Left kidney (tissue), 1 donor: ENCODE measurements at regions not wholly inside any gene's neighbourhood (a gene's known extent, or its start where the extent isn't known, plus 50 kb on each side); places are given as distances from the start of the nearest gene placed in this dataset.
A peak's percentile ranks its signal among the peaks of the same experiment; 100 is the strongest.

ENCODE experiments used
- DNase-seq: peaks from one replicate; pipeline ENCODE4 v3.0.0-alpha.2; 2013

DNA sequence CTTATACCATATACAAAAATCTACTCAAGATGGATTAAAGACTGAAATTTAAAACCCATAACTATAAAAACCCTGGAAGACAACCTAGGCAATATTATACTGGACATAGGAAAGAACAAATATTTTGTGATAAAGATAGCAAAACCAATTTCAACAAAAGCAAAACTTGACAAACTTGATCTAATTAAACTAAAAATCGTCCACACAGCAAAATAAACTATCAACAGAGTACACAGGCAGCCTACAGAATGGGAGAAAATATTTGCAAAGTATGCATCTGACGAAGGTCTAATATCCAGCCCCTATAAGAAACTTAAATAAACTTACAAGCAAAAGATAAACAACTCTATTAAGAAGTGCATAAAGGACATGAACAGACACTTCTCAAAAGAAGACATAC is 240.1 kb downstream of the HGF start:
- no peak for DNase-seq

GRCh38 chr7:81527651-81528050 is 242.2 kb downstream of the HGF start:
- no peak for DNase-seq

DNA sequence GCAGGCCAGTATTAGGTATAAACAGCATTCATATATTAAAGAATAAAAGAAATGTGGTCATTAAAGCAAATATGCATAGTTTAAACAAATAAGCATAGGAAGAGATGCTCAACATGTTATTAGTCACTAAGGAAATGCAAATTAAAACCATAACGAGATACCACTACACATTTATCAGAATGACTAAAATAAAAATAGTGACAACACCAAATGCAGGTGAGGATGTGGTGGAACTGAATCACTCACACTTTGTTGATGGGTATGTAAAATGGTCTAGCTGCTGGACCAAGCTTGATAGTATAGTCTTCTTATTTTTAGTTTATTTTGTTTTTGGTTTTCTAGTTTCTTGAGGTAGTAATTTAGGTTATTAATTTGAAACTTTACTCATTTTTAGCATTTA is 242.9 kb downstream of the HGF start:
- no peak for DNase-seq

GRCh38 chr7:81525841-81526240 is 244.0 kb downstream of the HGF start:
- no peak for DNase-seq

DNA sequence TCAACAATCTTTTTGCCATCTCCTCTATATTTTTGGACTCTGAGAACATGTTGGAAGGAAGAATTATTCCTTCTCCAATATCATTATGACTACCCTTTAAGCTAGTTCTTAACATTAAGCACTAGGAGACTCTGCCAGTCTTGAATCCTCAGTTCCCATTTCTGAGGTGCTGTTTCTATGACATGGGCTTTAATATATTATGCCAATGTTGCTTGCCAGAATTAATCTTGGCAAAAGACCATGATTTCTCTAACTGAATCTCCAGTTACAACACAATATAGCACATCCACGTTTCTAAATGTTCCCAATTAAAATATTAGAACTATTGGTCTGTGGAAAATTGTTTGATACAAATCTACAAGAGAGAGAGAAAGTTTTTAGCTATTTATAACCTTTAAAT is 250.0 kb downstream of the HGF start:
- DNase-seq = no peak

DNA sequence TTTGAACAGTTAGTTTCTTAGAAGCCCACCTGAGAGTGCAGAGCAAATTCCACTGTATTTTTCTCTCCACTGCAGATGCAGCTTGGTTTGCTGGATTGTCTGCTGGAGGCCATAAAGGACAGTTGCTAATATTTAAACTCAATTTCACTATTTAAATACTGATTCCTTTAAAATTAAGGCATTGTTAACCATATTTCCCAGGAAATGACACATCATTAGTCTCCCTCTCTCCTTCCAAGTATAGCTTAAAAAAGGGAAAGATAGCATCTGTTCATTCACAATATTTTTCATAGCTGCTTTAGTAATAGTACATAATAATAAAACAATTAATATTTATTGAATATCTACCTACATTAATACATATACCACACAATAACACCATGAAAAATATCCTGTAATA is 252.9 kb downstream of the HGF start:
- DNase-seq = no peak

- DNase-seq = no peak
Measured at GRCh38 chr7:81515009-81515408, 254.8 kb downstream of the HGF start.

DNA sequence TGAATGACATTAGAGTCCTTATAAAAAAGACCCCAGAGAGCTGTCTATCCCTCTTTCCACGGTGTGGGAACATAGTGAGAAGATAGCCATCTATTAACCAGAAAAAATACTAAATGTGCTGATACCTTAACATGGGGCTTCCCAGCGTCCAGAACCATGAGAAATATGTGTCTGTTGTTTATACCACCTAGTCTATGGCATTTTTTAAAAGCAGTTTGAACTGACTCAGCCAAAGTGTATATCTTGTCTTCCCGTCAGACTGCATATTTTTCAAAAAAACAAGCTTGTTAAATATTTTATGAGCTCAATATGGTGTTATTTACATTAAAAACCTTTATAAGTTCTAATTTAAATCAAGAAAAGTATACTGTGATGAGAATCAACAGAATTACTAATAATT is 255.3 kb downstream of the HGF start:
- DNase-seq = no peak

DNA sequence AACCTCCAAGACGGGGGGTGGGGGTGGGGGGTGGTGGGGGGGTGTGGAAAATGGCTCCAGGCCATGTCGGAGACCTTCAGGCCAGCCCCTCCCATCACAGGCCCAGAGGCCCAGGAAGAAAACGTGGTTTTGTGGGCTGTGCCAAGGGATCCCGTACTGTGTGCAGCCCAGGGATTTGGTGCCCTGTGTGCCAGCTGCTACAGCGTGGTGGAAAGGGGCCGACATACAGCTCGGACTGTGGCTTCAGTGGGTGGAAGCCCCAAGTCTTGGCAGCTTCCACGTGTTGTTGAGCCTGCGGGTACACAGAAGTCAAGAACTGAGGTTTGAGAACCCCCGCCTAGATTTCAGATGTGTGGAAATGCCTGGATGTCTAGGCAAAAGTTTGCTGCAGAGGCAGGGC is 259.7 kb downstream of the HGF start:
- DNase-seq = no peak

DNA sequence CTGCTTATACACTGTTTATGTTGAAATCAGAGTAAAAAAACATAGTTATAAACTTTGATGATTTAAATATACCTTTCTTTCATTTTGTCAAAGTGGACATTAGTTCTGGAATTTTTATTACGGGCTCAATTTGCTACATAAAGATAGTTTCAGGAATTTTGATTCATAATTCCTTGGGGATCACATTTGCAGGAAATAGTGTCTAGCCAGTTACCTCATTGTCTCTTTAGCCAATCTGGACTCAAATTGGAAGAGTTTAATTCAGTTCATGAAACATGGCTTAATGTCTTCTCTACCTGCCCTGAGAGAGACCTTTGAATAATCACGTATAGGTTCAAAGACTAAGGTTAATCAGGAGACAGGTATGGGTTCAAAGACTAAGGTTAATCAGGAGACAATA is 262.6 kb downstream of the HGF start:
- no peak for DNase-seq

- no peak for DNase-seq
Measured at GRCh38 chr7:81506609-81507008, 263.2 kb downstream of the HGF start.

- no peak for DNase-seq
Measured at GRCh38 chr7:81503771-81504170, 266.1 kb downstream of the HGF start.

- no peak for DNase-seq
Measured at GRCh38 chr7:81503336-81503735, 266.5 kb downstream of the HGF start.

DNA sequence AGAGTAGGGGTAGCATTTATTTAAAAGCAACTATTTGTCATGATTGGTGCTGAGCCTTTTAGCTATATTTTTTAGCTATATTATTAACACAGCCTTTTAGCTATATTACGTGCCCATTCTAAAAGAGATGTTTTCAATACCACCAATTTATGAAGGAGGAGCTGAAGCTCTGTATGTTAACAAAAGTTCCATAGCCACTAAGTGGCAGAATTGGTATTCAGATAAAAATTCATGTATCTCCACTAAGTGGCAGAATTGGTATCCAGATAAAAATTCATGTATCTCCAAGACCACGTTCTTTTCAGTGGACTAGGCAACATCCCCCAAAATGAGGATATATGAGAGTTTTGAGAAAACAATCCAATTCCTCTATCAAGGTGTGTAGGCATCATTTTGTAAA is 268.6 kb downstream of the HGF start:
- DNase-seq = peak; percentile 15

DNA sequence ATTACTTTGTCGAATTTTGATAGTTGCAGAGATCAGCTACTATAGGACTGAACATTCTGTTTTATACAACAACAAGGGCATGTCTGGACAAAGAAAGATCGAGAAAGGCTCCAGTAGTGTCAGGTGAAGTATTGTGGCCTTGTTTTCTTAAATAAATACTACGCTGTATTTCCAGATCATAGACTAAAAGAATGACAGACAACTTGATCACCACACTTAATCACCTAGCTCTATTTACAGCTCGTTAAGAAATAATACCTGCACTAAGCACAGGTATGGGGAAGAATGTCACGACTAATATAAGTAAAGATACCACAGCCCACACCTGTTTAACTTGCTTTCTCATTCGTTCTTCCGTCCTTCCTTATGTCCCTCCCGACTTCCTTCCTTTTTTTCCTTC is 269.2 kb downstream of the HGF start:
- DNase-seq = no peak

DNA sequence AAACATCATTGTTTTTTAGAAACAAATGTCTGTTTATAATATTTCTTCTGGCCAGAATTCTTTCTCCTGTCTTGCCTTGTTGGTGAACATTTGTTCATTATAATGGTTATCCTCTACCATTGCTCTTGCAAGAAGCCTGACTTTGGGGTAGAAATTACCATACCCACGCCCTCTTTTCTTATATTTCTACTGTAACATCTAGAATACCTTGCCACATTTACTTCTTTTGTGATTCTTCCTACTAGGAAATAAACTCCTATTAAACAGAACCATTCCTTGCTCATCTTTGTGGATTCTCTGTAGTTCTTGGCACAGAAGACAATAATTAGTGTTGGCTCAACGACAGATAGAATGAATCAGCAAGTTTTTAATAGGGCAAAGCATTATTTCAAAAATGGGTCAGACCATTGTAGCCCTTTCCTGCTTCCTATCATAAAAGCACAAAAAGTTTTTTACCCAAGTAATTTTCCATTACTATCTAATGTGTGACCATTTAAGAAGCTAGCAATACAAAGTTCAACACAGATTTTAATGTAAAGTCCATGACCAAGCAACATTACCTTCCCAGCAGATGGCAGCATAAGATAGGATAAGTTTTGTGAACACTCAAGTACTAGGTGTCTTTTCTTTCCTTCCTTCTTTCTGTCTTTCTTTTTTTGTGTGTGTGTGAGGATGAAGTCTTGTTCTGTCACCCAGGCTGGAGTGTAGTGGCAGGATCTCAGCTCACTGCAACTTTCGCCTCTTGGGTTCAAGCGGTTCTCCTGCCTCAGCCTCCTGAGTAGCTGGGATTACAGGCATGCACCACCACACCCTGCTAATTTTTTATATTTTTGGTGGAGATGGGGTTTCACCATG is 270.4 kb downstream of the HGF start:
- peak; percentile 71 for DNase-seq

GRCh38 chr7:81498176-81498575 is 271.7 kb downstream of the HGF start:
- no peak for DNase-seq

GRCh38 chr7:81492910-81493309 is 276.9 kb downstream of the HGF start:
- no peak for DNase-seq

DNA sequence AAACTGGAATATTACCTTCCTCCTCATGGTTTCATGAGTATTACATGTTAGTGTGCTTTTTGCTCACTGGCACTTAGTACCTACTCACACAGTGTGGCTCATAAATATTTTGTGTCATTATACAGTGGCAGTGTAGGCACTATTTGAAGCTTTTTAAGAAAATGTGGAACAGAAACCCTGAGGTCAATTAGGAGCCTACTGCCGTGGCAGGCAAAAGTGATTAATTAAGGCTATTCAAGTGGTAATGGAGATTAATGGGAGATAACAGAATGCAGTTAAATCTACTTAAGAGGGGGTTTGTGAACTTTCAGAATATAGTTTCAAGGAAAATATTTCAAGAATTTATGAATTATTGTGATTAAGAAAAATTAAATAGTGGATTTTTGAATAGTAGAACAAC is 277.6 kb downstream of the HGF start:
- DNase-seq = no peak

DNA sequence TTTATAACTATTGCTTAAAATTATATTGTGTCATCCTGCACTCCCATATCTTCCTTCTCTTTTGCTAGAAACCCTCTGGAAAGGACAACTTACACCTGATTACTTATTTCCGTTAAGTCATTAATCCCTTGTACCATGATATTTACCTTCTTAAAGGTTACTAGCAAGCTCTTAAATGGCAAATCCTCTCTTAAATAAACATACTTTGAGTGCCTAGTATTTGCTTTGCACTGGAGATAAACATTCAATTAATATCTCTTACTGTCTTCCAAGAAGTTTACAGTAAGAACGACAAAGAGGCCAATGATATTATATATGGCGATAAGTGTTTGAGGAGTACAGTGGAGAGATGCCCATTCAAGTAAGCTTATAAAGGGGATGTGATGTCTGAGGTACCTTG is 278.3 kb downstream of the HGF start:
- no peak for DNase-seq

DNA sequence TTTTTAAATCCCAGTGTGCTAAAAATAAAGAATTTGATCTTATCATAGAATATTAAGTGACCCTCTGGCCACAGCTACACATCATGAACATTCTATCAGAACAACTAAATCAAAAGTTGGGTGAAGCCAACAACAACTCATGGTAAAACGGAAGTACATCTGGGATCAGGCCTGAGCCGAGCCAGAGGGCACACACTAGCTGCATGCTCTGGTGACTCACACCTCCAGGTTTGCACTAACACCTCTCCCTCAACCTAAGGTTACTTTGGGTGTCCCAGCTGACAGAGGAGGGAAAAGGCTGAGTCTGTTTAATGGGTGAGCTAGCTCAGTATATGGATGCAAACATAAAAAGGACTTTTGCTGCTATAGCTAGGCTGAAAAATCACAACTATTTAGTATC is 281.6 kb downstream of the HGF start:
- no peak for DNase-seq

GRCh38 chr7:81487516-81487915 is 282.3 kb downstream of the HGF start:
- no peak for DNase-seq

DNA sequence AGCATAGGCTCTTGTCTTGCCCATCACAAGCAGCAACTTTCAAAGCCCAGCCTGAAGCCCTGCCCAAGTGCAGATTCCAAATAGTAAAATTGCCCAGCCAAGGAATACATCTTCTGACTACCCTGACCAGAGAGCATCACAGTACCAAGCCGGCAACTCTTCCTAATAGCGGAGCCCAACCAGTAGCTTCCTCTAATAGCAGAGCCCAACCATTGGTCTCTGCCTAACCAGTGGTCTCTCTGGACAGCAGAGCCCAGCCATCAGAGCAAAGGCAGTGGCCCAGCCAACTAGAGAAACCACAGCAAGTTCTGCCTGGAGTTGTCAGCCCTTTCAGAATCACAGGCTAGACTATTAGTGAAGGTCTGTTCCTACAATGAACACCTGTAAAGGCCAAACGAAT is 285.6 kb downstream of the HGF start:
- peak; percentile 42 for DNase-seq

DNA sequence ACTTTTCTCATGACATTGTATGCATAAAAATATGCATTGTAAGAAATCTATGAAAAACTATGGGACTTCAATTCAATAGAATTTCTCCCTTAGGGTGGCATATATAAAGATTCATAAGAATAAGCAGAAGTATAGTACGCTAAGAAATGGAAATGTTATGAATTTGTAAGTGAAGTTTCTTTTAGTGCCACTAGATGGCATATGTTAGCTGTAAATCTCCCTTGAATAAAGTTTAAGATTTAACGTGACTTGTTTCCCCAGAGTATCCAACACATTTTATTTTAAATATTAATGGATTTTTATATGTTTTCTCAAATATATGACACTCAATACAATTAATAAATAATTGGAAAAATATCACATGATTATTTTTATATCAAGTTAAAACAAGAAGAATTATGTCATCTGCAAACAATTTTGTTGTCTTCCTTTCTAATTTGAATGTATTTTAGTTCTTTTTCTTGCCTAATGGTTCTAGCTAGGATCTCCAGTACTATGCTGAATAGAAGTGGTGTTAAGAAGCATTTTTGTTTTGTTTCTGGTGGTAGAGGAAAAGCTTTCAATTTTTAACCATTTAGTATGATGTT is 287.2 kb downstream of the HGF start:
- DNase-seq = no peak
